SK-N-MC (cell line): ENCODE measurements at regions not wholly inside any gene's neighbourhood (a gene's known extent, or its start where the extent isn't known, plus 50 kb on each side); places are given as distances from the start of the nearest gene placed in this dataset.

ENCODE experiments used
- EZH2 ChIP-seq: fragments of 200-600 bp; sonication (generic); IDR thresholded peaks from one replicate; pipeline ENCODE4 v1.6.1; 2017; ENCODE audit warnings: antibody characterized with exemption
- POLR2AphosphoS5 ChIP-seq: IDR thresholded peaks from 2 replicates; pipeline ENCODE4 v1.6.1; 2012; ENCODE audit warnings: mild to moderate bottlenecking, low read depth, low read length, borderline replicate concordance

GRCh38 chr1:8167936-8168335 lies 141.8 kb upstream of the ERRFI1 start:
- TF ChIP-seq POLR2AphosphoS5 (no peak), EZH2 (no peak)
